GM21381 (cell line): ENCODE measurements at regions not wholly inside any gene's neighbourhood (a gene's known extent, or its start where the extent isn't known, plus 50 kb on each side); places are given as distances from the start of the nearest gene placed in this dataset.
"Not testable (repeated sequence)": the region's sequence is repeated elsewhere in the genome, so short reads cannot be mapped to it uniquely, and the experiment has no call there.

ENCODE experiments used
- ATAC-seq: cut with Tn5 transposase; IDR thresholded peaks from one replicate; pipeline ENCODE4 v1.9.1; 2021; ENCODE audit warnings: mild to moderate bottlenecking, moderate library complexity; ENCODE audit not compliant: unreplicated experiment

GRCh38 chr4:170476351-170476750 lies 386.6 kb upstream of the AADAT start:
- no peak for ATAC-seq

DNA sequence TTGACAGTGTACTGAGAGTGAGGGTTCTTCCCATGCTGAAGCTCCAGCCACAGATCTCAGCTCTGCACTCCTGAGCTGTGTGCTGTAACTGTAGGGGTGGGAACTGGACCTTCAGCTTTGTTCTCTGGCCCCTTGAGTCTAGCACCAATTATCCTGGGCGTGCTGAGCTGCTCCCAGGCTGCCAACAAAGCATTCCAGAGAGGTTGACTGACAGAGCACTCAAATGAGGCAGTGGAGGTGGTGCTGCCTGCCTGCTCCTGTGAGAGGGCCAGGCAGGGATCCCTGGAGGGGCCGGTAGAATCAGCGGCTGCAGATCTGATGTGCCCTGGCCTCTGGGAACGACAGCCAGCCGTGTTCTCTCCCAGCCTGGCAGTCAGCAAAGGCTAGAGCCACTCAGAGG lies 375.7 kb upstream of the AADAT start:
- ATAC-seq, result no peak

GRCh38 chr4:170464614-170465197 lies 374.9 kb upstream of the AADAT start:
- ATAC-seq, result no peak

GRCh38 chr4:170446782-170447181 lies 357.0 kb upstream of the AADAT start:
- no peak for ATAC-seq

DNA sequence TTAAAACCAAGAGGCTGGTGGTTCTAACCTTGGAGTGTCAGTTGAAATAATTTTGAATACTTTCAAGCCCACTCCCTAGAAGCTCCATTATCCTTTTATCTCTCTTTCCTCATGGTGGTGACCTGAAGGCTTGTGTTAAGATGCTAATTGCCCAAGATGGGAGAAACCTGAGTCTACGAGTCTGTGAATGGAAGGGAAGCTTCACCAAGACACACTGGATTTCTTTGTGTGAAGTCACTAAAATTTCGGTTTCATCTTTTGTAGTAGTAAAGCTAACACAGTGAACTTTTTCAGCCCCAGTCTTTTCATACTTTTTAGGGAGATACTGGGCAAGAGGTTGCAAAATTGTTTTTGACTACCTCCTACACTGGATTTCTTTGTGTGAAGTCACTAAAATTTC lies 351.4 kb upstream of the AADAT start:
- ATAC-seq, result not testable (repeated sequence)

- ATAC-seq, result no peak
Measured at GRCh38 chr4:170428929-170429328, 339.2 kb upstream of the AADAT start.

- no peak for ATAC-seq
Measured at GRCh38 chr4:170425521-170426143, 335.9 kb upstream of the AADAT start.

DNA sequence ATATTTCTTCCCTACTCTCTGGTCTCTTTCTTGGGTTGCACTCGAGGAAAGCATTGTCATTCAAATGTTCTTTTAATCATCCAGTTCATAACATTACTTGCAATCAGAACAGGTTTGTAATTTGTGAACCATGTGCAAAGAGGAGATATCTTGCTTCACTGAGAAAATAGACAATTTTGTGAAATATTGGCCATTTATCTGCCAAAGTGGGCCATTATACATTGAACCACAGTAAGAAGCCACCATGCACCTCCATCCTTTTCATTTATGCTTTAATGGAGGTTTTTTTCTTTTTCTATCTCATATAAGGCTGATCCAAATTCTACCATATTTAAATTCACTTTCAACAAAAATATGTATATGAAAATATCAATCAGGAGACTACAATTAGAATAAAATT lies 335.3 kb upstream of the AADAT start:
- no peak for ATAC-seq

GRCh38 chr4:170423137-170423536 lies 333.4 kb upstream of the AADAT start:
- ATAC-seq, result no peak

- ATAC-seq, result peak; percentile 54
Measured at GRCh38 chr4:170420255-170420693, 330.5 kb upstream of the AADAT start.

DNA sequence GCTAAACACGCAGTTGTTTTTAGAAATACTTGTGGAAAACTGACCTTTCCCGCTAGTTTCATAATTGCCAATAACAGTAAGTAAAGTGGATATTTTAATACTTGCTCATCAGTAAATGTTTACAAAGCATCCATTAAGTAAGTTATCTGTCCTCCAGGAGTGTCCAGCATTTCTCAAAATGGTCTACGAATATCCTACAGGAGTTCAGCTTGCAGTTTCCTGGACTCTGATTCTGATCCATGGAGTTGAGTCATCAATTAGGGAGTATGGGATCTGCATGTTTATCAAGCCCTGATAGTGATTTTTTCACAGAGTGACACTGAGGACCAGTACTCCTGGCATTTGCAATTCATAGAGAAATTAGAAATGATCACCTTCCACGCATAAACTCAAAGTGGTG lies 325.2 kb upstream of the AADAT start:
- no peak for ATAC-seq

DNA sequence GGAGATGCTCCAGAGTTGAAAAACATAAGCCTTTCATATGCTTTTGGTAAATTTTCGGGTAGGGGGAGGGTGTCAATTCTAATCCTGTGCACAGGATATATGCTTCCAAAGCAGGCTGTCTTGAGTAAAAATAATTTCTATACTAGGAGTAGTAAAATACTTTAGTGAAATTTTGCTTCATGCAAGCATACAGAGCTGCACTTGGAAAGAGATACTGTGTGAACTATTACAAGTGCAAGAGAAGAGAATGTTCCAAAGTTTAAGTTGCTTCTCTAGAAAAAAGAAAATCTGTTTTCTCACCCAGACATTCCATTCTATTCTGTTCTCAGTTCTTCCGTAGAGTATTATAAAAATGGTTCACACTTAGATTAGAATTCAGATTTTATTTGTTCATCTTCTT lies 324.6 kb upstream of the AADAT start:
- no peak for ATAC-seq

- no peak for ATAC-seq
Measured at GRCh38 chr4:170413951-170414350, 324.2 kb upstream of the AADAT start.

DNA sequence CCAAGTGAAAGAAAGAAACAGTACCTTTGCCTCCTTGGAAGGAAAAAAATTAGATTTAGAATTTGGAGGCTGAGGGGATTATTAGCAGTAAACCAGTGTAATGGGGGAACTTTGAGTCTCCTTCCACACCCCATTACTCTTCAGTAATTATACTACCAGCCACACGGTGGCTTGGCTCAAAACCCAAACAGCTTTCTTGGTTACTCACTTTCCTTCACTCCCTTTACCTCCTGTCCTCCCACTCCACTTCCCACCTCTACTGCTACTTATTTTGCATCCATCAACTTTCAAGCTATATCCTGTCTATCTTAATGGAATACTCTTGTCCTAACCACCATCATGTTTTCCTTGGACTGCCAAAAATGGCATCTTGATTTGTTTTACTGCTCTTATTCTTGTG lies 310.6 kb upstream of the AADAT start:
- no peak for ATAC-seq

- ATAC-seq, result no peak
Measured at GRCh38 chr4:170399581-170400293, 310.0 kb upstream of the AADAT start.

DNA sequence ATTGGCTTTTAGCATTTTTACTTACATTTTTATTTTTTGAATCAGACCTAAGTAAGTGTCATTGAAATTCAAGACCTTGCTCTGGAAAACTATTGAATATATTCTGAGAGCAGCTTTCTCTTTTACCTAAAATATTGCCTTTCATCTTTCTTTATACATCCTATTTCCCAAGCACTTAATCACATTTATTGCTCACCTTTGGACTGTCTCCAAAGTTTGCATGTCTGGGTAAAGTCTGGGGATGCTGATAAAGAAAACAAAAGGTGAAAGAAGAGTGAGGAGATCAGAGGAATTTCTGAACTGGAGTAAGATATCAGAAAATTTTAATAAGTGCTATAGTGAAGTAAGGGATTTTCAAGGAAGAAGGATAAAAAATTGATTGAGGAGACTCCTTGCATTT lies 308.5 kb upstream of the AADAT start:
- no peak for ATAC-seq

GRCh38 chr4:170395773-170396172 lies 306.0 kb upstream of the AADAT start:
- ATAC-seq, result no peak

GRCh38 chr4:170391066-170391740 lies 301.4 kb upstream of the AADAT start:
- no peak for ATAC-seq

- no peak for ATAC-seq
Measured at GRCh38 chr4:170389411-170389810, 299.7 kb upstream of the AADAT start.

DNA sequence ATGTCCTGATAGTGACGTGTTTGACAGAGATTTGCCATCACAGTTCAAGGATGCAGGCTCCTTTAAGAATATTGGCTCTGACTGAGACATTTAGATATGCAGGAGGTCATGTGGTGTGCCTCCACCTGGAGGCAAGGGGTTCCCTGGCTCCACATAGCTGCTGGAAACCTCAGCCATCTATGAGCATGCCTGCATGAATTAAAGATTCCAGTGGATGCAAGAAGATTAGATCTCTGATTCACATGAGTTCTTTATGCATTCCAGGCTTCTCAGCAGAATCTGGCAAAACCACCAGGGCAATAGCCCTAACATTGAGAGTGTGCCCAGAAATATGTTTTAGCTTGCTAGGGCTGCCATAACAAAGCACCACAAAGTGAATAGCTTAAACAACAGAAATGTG lies 298.5 kb upstream of the AADAT start:
- no peak for ATAC-seq

DNA sequence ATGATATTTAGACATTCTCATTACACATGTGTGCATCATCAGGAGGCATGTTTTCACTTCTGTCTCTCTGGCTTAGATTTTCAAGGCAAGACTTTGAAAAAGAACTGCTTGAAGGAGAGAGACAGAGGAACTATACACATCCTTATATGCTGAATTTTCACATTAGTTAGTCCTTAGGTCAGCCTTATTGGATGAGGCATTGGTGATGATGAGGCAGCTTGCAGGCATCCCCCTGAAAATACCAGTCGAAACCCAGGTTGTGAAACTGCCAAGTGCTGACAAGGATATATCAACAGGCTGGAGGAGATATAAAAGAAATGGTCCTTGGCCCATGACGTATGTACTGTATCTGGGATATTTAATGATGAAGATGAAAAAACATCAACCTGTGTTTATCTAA lies 297.2 kb upstream of the AADAT start:
- ATAC-seq, result no peak

- no peak for ATAC-seq
Measured at GRCh38 chr4:170386511-170386910, 296.8 kb upstream of the AADAT start.
